ENCODE measurements at regions not wholly inside any gene's neighbourhood (a gene's known extent, or its start where the extent isn't known, plus 50 kb on each side); places are given as distances from the start of the nearest gene placed in this dataset.

DNA sequence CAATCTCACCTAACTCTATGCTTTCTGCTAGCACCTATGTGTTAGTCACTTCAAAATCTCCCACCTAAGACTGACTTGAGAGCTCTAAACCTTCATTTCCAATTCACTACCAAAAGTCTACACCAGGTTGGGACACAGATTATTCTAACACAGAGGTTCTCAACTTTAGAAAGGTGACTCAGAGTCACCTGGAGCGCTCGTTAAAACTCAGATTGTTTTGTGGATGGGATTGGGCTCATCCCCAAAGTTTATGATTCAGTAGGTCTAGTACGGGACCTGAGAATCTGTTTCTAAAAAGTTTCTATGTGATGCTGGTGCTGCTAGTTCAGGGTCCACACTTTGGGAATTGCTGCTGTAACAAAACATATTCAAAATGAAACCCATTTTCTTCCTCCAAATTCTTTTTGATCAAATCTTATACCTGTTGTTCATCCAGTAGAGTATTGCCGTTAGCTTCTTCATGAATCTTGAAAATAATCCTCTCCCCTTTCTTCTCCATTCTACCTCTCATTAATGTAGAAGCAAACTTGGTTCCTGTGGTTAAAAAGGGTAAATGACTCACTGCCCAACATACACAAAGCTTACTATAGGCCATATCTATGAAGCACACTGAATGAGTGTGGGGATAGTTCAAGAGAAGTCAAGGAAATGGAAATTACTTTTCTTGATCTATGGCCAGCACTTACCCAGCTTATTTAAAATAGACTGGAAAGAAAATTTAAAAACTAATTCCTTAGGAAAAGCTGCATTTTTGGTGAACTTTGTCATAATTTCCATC lies 206.7 kb downstream of the KIF21A start:
- TF ChIP-seq, protein P1, sequence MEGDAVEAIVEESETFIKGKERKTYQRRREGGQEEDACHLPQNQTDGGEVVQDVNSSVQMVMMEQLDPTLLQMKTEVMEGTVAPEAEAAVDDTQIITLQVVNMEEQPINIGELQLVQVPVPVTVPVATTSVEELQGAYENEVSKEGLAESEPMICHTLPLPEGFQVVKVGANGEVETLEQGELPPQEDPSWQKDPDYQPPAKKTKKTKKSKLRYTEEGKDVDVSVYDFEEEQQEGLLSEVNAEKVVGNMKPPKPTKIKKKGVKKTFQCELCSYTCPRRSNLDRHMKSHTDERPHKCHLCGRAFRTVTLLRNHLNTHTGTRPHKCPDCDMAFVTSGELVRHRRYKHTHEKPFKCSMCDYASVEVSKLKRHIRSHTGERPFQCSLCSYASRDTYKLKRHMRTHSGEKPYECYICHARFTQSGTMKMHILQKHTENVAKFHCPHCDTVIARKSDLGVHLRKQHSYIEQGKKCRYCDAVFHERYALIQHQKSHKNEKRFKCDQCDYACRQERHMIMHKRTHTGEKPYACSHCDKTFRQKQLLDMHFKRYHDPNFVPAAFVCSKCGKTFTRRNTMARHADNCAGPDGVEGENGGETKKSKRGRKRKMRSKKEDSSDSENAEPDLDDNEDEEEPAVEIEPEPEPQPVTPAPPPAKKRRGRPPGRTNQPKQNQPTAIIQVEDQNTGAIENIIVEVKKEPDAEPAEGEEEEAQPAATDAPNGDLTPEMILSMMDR (IDR thresholded peaks at IDR 0.05; ENCODE audit: low read depth, low read length) = no peak
- TF ChIP-seq EZH2phosphoT487 (IDR thresholded peaks at IDR 0.05; ENCODE audit: low read depth) = no peak

All from OCI-LY3 (cell line).